Kidney (tissue), 13 donors: ENCODE measurements at regions not wholly inside any gene's neighbourhood (a gene's known extent, or its start where the extent isn't known, plus 50 kb on each side); places are given as distances from the start of the nearest gene placed in this dataset.

Source experiments
- DNase-seq, 5 donors: peaks; one replicate each; pipeline ENCODE4 v3.0.0-alpha.2; 2013 to 2020
- FAIRE-seq: peaks from 2 replicates; lab custom pipeline; 2012; peaks lifted over from hg19 to GRCh38; lab: Jason Lieb, UNC
- H3K27ac ChIP-seq, 2 donors: one replicate each; pipeline ENCODE4 v1.7.0; 2013; ENCODE audit warnings: low read depth in 2 of 2, low read length in 2 of 2, inconsistent platforms in 1 of 2
- H3K27me3 ChIP-seq: one replicate; pipeline ENCODE4 v1.7.1; 2013; ENCODE audit warnings: low read length, inconsistent platforms; ENCODE audit not compliant: control insufficient read depth, insufficient read depth
- H3K36me3 ChIP-seq, 3 donors: one replicate each; pipeline versions ENCODE4 v1.7.0 to v1.7.1; 2013; ENCODE audit warnings: low read length in 3 of 3, control low read depth in 1 of 3, inconsistent platforms in 1 of 3; ENCODE audit not compliant: insufficient read depth in 3 of 3, control insufficient read depth in 2 of 3
- H3K4me1 ChIP-seq, 3 donors: one replicate each; pipeline versions ENCODE4 v1.7.0 to v1.7.1; 2013; ENCODE audit warnings: low read length in 3 of 3, inconsistent platforms in 1 of 3, low read depth in 1 of 3; ENCODE audit not compliant: control insufficient read depth in 2 of 3, insufficient read depth in 2 of 3
- H3K4me3 ChIP-seq, 3 donors: one replicate each; pipeline versions ENCODE4 v1.7.0 to v1.8.1; 2013; ENCODE audit warnings: low read length in 3 of 3, control low read depth in 1 of 3, inconsistent platforms in 1 of 3
- H3K9ac ChIP-seq, 3 donors: one replicate each; pipeline versions ENCODE4 v1.7.0 to v1.7.1; 2013; ENCODE audit warnings: low read length in 3 of 3, control low read depth in 1 of 3, inconsistent platforms in 1 of 3
- H3K9me3 ChIP-seq, 3 donors: one replicate each; pipeline versions ENCODE4 v1.7.0 to v1.7.1; 2013; ENCODE audit warnings: low read length in 3 of 3, control low read depth in 1 of 3, inconsistent platforms in 1 of 3; ENCODE audit not compliant: control insufficient read depth in 2 of 3, insufficient read depth in 1 of 3
- CTCF ChIP-seq: IDR thresholded peaks from 3 replicates; pipeline ENCODE4 v1.5.1; 2012; ENCODE audit warnings: mild to moderate bottlenecking, moderate library complexity, borderline replicate concordance; ENCODE audit not compliant: insufficient read depth; ENCODE audit errors: extremely low read depth
- intact Hi-C: fragments of 100-400 bp; cut with DNase I; formaldehyde crosslinking; loops from one replicate; pipeline ENCODE4 v1.11.1; 2022
- donor health status: control.
- donor health status: control.
- donor health status: control.
- donor health status: control.
- donor health status: control.
- donor health status: DM: yes; HTN: yes; CAD: no.
- donor health status: Normal renal cell carcinoma (clear cell type).

DNA sequence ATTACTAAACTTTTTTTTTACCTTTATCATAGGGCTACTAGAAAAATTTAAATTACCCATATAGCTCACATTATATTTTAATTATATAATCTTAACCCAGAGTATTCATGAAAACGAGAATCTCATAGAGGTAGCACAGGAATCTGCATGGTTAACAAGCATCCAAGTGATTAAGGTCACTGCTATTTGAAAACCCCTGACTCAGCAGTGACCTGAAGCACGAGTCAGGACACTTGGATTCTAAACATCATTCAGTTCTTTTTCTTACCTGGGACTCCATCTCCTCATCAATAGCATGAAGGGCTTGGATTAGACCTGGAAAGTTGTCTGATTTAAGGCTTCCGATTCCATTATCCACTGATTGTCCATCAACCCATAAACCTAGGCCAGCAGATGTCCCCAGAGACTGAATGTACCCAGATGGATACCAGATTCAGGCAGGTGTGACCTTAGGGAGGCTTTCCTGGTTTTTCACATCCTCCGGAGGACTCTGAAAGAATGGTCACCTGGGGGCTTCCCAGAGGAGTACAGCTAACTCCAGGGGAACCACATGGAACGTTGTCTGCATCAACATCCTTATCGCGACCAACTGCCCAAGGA is 174.3 kb downstream of the SETD4 start:
- no peaks in the 10 kb centered on the region for H3K4me1 ChIP-seq
- no peaks in the 10 kb centered on the region for H3K27me3 ChIP-seq
- H3K9me3 ChIP-seq, result no peaks in the 10 kb centered on the region
- no peaks in the 10 kb centered on the region for H3K36me3 ChIP-seq
- DNase-seq, result no peak
- no peak for TF ChIP-seq CTCF
- H3K27ac ChIP-seq, result no peak overlapping the region
- H3K9ac ChIP-seq, result no peak overlapping the region
- FAIRE-seq, result no peak
- intact Hi-C loops, result no loop called here
- no peak overlapping the region for H3K4me3 ChIP-seq

DNA sequence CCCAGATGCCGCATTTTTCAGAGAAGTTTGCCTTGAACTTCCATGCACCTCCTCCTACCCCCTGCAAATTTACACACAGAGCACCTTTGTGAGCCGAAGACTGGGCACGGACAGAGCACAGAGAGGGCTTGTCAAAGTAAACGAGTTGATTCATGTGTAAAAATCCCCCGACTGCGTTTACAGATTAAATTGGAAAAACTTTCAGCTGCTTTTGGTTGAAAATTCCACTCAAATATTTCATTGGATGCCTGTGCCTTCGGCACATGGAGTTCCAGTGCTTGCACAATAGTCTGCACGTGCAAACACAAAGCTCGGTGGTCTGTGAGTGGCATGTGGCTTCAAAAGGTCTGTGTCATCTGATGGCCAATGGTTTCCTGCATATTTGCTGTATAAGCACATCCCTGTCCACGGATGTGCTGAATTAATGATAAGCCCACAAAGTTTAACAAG is 177.5 kb downstream of the SETD4 start:
- intact Hi-C loops, result no loop called here
- DNase-seq (no peak), FAIRE-seq (no peak)
- Histone ChIP-seq H3K27ac (no peak overlapping the region), H3K4me1 (no peaks in the 10 kb centered on the region), H3K27me3 (no peaks in the 10 kb centered on the region), H3K9ac (no peak overlapping the region), H3K9me3 (no peaks in the 10 kb centered on the region), H3K36me3 (no peaks in the 10 kb centered on the region), H3K4me3 (no peak overlapping the region)
- TF ChIP-seq CTCF, result no peak

DNA sequence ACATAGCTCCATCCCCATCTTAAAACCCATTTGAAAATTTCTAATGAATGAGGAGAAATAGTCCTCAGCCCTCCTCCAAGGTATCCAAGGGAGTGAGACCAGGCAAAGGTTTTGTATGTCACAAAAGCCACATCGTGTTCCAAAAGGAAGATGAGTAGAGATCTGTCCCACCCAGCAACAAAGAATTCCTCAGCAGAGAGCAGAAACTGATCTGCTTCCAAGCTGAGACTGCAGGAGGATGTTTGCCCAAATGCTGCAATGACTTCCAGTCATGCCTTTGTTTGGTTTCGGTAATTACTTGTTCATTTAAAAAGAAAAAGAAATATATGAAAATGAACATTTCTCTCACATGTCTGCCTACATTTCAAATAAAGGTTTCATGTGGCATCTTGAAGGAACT is 186.9 kb downstream of the SETD4 start:
- Histone ChIP-seq H3K27ac (no peak overlapping the region), H3K9ac (no peak overlapping the region), H3K27me3 (no peaks in the 10 kb centered on the region), H3K4me3 (no peak overlapping the region), H3K36me3 (no peaks in the 10 kb centered on the region), H3K9me3 (peaks cover 0 to 2% (median 0%) of the 10 kb centered on the region in 3 donors), H3K4me1 (no peaks in the 10 kb centered on the region)
- no peak for DNase-seq
- TF ChIP-seq CTCF, result no peak
- intact Hi-C loops, result no loop called here
- no peak for FAIRE-seq

DNA sequence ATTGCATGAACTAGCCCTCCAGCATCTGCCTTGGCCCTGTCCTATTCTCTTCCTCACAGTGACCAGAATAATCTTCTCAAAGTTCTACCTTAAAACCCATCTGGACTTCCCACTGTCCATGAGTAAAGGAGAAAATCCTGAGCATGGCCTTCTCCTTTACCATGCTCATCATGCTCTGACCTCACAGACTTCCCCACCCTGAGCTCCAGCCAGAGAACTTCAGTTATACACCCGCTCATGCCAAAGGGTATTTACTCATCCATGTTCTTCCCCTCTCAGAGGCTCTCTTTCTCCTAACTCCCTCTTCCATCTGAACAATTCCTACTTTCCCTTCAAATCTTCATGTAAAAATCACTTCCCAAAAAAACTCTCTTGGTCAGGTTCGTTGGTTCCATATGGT is 188.4 kb downstream of the SETD4 start:
- FAIRE-seq, result no peak
- no peak for TF ChIP-seq CTCF
- Histone ChIP-seq H3K36me3 (no peaks in the 10 kb centered on the region), H3K27ac (no peak overlapping the region), H3K27me3 (no peaks in the 10 kb centered on the region), H3K9ac (no peak overlapping the region), H3K9me3 (peaks cover 0 to 2% (median 0%) of the 10 kb centered on the region in 3 donors), H3K4me1 (no peaks in the 10 kb centered on the region), H3K4me3 (no peak overlapping the region)
- intact Hi-C loops, result no loop called here
- DNase-seq, result no peak
